GM18858 (cell line): ENCODE measurements at regions not wholly inside any gene's neighbourhood (a gene's known extent, or its start where the extent isn't known, plus 50 kb on each side); places are given as distances from the start of the nearest gene placed in this dataset.

Source experiments
- ATAC-seq: cut with Tn5 transposase; IDR thresholded peaks from one replicate; pipeline ENCODE4 v1.9.1; 2021; ENCODE audit not compliant: unreplicated experiment

DNA sequence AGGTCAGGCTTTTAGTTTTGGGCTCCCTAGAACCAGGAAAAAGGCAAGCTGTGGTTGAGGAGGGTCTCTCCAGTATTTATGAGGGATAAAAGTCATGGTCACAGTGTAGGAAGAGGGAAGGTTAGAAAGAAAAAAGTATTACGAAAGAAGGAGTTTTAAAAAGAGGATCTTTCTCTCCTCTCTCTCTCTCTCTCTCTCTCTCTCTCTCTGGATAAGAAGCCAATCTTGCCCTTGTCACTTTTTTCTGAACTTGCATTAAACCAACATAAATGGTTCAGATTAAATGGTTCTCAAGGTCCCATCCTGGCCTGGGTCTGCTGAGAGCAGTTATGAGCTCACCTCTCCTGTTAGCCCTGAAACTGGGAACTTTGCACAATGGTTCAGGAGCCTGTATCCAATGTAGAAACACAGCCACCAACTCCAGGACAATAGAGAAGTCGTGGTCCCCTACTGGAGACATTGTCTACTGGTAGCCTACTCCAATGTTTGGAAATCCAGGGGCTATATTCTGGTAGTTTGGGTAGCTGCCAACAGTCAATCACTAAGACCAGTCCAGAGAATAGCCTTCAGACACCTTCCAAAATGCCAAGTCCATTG lies 131.9 kb downstream of the DAD1 start:
- no peak for ATAC-seq

DNA sequence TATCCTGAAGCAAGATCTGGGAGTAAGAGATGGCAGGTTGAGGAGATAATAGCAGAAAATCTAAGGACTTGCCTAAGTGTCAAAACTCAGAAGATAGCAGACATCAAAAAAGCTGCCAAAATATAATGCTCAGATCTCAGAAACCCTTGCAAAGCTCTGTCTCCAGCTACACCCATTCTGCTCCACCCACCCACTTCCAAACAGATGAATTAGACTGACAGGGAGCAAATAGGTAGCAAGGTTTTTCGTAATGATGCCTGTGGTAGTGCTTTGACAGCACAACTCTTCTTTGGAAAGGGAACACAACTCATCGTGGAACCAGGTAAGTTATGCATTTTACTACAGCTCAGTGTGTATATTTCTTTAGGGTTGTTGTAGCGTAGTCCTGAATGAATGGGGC lies 132.6 kb downstream of the DAD1 start:
- ATAC-seq: no peak

- no peak for ATAC-seq
Measured at GRCh38 chr14:22452330-22452729, 136.7 kb downstream of the DAD1 start.

- no peak for ATAC-seq
Measured at GRCh38 chr14:22450266-22450665, 138.8 kb downstream of the DAD1 start.

GRCh38 chr14:22449600-22449905 lies 139.5 kb downstream of the DAD1 start:
- ATAC-seq: no peak

GRCh38 chr14:22448905-22449599 lies 140.0 kb downstream of the DAD1 start:
- ATAC-seq: peak; percentile 48

GRCh38 chr14:22448035-22448904 lies 140.8 kb downstream of the DAD1 start:
- ATAC-seq: peak; percentile 29

GRCh38 chr14:22438742-22439141 lies 150.3 kb downstream of the DAD1 start:
- ATAC-seq: no peak

DNA sequence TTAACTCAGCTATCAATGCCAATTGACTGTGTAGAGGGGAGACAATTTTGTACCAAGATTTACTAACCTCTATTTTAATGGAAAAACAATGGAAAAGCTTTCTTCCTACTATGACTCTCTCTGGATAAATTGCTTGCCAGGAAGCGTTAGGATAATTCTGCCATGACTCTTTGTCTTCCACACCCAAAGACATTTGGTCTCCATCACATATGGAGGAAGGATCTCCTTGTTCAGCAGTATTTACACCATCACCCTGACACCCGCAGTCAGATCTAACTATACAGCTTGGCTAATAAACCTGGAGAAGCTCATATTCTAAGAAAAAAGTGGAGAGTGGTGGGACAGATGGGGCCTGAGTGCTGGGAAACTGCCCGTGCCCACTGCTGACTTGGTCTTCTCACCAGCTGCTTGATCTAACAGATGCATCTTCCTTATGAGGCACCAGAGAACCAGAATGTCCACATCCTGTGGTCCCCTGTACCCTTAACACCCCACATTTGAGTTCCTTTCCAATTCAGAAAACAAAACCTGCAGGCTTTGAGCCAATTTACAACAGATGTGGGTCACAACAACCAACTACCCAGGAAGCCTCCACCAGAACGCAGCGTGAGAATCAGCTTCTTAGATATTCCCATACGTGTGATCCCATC lies 154.0 kb downstream of the DAD1 start:
- no peak for ATAC-seq

GRCh38 chr14:22434030-22434429 lies 155.0 kb downstream of the DAD1 start:
- ATAC-seq: no peak

DNA sequence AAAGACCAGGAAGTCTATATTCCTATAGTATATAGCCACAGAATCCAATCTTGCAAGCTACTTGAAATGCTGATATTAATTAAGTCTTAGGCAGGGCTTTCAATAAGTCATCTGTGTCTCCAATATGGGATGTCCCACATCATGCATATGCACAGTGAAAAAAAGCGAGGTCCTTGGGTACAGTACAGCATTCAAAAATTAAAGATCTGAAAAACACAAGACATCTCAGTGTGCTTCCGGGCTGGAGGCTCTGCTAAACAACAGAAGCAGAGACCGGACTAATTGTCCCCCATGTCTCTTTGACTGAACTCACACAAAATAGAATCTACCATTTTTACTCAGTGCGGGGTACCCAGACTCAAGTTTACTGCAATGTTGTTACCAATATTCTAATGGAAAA lies 156.0 kb downstream of the DAD1 start:
- no peak for ATAC-seq

GRCh38 chr14:22432348-22432976 lies 156.6 kb downstream of the DAD1 start:
- ATAC-seq: no peak

DNA sequence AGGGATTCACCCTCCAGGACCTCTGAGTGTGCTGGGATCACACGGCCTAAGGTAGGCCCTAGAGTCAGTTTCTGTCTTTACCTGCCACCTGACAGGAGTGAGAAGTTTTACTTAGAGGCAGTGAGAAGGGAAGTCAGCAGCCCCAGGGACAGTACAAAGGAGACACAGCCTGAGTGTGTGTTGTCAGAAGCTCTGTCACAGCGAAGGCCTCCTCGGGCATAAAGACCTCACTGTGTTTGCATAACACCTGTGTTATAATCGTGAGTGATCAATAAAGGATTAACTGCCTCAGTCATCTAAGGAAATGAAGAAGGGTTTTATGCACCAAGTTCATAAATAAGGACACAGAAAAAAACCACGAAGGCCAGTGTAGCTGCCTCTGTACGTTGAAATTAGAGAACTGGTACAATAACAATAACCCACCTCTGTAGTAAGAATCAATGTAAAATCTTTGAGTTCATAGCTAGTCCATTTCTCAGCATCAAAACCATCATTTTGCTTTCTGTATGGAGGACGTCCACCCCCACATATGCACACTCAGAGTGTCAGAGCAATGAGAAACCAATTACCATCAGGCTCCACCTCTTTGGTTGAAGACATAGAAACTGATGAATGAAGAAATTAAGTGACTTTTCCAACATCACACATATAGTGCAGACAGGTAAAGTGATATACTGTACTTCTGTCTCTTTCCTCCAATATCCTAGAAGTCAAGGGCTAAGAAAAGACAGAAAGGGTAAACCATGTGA lies 159.3 kb downstream of the DAD1 start:
- ATAC-seq: no peak

GRCh38 chr14:22428700-22429291 lies 160.2 kb downstream of the DAD1 start:
- ATAC-seq: no peak

GRCh38 chr14:22427771-22428231 lies 161.2 kb downstream of the DAD1 start:
- no peak for ATAC-seq

- ATAC-seq: no peak
Measured at GRCh38 chr14:22426711-22427110, 162.3 kb downstream of the DAD1 start.

DNA sequence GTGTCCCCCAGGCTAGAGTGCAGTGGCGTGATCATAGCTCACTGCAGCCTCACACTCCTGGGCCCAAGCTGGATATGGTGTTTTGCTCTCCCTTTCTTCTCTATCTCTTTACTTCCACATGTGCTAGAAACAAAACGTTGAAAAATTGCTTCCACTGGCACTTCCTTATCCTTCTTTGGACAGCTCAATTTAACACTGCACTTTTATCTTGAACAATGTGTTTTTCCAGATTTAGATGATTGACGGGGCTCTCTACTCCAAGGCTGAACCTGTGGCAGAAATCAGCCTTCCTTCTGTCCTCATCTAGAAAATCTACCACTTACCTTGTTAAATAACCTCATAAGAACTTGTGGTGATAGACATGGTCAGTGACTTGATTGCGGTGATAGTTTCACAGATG lies 165.1 kb downstream of the DAD1 start:
- ATAC-seq: no peak

DNA sequence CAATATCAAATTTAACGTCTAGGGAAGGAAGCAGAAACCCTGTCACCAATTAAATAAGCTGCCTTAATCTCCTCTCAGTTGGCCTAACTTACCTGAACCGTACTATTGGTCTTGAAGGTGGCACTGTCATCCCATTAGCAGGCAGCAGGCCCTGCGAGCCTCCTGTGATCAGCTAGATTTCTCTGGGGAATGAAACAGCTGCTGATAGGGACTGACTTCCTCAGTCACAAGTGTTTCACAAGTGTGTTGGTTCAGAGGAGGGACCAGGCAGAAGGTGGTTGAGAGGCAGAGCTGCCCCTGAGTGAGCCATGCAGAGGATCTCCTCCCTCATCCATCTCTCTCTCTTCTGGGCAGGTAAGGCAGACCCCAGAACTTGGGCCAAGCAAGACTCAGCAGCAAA lies 166.8 kb downstream of the DAD1 start:
- ATAC-seq: no peak

- no peak for ATAC-seq
Measured at GRCh38 chr14:22420598-22421186, 168.3 kb downstream of the DAD1 start.

DNA sequence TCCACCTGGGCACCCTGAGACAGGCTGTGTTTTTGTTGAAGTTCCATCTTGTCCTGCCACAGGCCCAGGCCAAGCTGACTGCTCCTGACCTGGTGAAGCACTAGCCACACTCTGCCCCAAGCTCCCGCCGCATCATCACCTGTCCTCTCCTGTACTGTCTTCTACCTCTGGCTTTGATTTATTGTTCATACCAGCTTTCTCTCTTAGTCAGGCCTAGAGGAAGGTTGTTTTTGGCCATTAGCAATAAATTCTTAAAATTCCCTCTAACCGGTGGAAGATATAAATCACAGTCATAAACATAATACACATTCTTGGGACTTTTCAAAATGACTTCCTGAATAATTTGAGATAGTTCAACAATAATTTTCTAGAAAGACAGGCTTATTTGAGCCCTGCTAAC lies 169.4 kb downstream of the DAD1 start:
- ATAC-seq: no peak
